AG10803 (cell line): ENCODE measurements at regions not wholly inside any gene's neighbourhood (a gene's known extent, or its start where the extent isn't known, plus 50 kb on each side); places are given as distances from the start of the nearest gene placed in this dataset.

Experiments
- DNase-seq: peaks from one replicate; pipeline ENCODE4 v3.0.0; 2010; ENCODE audit warnings: low read depth
- H3K4me3 ChIP-seq: 2 replicates; pipeline ENCODE4 v1.5.1; 2011; ENCODE audit warnings: mild to moderate bottlenecking, low read length, control low read depth
- TF ChIP-seq, protein P1 (sequence below): conservative IDR thresholded peaks from 2 replicates; pipeline ENCODE4 v1.5.1; 2011; ENCODE audit warnings: mild to moderate bottlenecking, low read length, control low read depth, inconsistent platforms

DNA sequence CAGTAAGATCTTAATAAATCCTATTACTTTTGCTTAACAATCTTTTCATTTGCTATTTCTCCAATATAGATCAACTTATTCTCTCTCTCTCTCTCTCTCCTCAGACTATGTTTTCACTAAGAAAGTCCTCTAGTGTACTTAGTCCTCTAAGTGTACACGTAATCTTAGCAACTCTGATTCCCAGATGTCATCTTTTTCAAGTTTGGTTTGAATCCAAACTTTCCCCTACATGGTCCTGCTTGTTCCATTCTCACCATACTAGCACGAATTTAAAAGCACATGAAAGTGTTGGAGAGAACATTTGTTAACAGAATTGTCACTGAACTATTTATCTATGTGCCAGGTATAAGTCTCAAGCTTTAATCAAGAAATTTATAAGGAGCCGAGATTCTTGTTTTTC, 202.9 kb downstream of the SPRY2 start:
- TF ChIP-seq, protein P1, sequence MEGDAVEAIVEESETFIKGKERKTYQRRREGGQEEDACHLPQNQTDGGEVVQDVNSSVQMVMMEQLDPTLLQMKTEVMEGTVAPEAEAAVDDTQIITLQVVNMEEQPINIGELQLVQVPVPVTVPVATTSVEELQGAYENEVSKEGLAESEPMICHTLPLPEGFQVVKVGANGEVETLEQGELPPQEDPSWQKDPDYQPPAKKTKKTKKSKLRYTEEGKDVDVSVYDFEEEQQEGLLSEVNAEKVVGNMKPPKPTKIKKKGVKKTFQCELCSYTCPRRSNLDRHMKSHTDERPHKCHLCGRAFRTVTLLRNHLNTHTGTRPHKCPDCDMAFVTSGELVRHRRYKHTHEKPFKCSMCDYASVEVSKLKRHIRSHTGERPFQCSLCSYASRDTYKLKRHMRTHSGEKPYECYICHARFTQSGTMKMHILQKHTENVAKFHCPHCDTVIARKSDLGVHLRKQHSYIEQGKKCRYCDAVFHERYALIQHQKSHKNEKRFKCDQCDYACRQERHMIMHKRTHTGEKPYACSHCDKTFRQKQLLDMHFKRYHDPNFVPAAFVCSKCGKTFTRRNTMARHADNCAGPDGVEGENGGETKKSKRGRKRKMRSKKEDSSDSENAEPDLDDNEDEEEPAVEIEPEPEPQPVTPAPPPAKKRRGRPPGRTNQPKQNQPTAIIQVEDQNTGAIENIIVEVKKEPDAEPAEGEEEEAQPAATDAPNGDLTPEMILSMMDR: no peak
- DNase-seq: no peak
- H3K4me3 ChIP-seq: no peak overlapping the region

DNA sequence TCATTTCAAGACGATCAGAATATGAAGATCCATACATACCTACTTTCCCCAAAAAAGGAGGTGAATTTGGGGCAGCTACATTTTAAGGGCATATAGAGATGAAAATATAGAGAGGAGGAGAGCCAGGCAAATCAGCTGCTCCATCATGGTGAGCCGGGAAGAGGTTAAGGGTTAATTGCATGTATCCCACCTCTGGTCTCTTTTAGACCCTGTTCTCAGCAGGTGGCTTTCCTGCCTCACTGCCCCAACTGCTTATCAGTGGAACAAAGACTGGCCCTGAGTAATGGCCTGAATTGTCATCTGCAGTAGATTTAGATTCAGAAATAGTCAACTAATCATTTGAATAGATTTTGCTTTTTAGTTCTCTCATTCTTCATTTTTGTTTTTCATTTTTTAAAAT, 206.6 kb downstream of the SPRY2 start:
- no peak for DNase-seq
- no peak overlapping the region for H3K4me3 ChIP-seq
- TF ChIP-seq, protein P1: no peak

DNA sequence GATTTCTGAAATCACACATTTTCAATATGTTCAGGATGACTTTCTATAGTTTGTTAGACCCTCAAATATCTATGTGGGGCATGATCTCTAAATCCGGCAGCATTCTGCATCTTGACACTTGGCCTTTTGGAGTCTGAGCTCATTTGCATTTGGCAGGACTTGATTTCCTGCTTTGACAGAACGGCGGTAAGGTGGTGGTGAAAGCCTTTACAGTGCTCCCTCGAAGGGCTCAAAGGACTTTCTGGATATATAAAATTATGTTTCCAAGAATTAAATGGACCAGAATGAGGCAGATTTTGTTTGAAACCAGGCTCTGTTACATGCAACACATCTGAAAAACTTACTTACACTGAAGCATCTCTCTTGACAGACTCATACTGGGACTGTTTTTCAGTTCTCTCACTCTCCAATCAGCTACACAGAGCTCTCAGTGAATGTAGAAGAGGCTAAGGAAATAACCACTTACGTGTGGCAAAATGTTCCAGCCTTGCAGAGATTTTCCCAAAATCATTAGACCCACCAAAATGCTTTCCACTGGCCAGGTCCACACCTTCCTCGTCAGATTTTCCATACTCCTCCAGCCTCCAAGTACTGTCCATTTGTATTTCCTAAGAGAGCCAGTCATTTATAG, 207.2 kb downstream of the SPRY2 start:
- no peak overlapping the region; the same call in 1 of the 2 replicates for H3K4me3 ChIP-seq
- TF ChIP-seq, protein P1: no peak
- no peak for DNase-seq

DNA sequence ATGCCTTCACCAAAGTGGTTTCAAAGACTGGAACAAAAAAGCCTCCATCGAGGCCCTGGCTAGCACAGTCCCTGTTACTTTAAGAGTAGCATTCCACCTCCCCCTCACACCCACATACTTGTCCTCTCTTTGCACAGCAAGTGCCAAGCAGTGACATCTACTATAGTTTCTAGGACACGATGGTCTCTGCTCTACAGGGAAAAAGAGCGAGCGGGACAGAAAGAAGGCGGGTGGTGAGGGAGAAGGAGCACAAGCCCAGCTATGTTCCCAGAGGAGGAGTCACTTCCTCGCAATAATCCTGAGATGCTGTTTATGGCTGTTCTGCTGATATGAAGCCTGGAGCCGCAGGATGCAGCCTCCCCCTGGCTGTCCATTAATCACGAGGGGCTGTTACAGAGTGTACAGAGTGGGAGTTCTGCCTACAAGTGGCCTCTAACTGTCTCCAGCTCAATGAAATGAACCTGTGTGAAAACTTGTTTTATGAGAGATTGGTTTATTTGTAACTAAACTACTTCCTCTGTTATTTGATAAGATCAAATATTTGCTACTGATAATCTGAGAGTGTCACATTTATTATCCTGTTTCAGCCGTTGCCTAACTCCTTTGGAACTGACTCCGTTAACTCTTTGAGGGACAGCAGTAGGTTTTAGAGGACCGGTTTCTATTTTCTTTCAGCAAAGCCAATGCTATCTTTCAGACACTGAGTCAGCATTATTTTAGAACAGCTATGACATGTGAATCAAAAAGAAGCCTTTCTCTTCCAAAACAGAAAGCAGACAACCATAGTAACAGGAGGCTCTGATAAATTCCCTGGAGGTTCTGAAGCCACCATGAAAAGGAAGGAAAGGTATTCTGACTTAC, 208.0 kb downstream of the SPRY2 start:
- peak; percentile 38 for DNase-seq
- TF ChIP-seq, protein P1: no peak
- H3K4me3 ChIP-seq: peak overlapping the region; percentile 43

DNA sequence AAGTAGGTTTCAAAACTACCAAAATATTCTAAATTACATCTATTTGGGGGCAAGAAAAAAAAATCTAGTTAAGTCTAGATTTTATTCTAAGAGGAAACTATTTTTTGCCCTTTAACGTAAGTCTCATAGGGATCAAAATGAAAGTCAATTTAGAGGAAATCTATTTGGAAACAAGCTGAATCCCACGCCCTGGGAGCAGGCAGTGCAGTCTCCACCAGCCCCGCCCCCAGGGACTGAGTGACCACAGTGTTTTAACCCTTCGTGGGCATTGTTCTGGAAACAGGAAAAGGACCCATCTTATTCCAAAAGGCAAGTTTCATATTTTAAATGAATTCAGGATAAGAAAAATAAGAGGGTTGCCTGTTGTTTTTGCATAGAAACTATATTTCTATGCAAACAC, 209.7 kb downstream of the SPRY2 start:
- H3K4me3 ChIP-seq: peak overlapping the region; percentile 42
- TF ChIP-seq, protein P1: no peak
- peak; percentile 43 for DNase-seq

DNA sequence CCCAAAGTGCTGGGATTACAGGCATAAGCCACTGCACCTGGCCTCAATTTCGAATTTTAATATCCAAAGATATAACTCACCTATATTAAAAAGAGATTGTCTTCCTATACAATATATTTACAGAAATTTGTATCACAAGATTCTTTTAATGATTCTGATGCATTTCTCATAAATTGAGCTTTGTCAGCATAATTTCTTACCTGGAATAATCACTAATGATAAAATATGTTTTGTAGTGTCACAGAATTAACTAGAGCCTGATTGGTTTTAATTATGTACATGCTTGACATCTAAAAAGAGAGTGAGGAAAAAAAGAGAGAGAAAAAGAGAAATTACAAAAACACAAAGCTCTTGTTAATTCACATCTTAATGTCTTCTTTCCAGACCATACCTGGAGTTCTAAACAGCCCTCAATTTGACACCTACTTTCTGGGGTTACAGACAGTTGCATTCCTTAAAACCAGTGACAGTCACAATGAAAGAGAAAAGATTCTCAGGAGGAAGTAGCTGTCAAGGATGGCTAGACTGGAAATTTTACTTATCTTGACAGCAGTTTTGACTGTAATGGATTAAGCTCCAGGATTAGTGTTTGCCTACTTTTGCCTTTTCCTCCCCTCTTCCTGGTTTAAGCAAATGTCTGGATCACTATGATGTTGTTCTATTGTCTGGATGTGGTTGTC, 214.4 kb downstream of the SPRY2 start:
- no peak for DNase-seq

More for the DNA sequence above, 214.4 kb downstream of the SPRY2 start:
- TF ChIP-seq, protein P1: no peak
- H3K4me3 ChIP-seq: no peak overlapping the region
